Activated B cell treated with CpG ODN at 0.5 μM for 24 hours (primary cell): ENCODE measurements at regions not wholly inside any gene's neighbourhood (a gene's known extent, or its start where the extent isn't known, plus 50 kb on each side); places are given as distances from the start of the nearest gene placed in this dataset.

Source experiments
- ATAC-seq: fragments of 200-7000 bp; cut with Tn5 transposase; one replicate; pipeline ENCODE4 v1.10.0; 2021; ENCODE audit warnings: low read depth, mild to moderate bottlenecking, moderate library complexity
- CTCF ChIA-PET: fragments of 350-600 bp; sonication (Branson Sonifier 250); formaldehyde crosslinking; loops from one replicate; lab custom pipeline; 2021; ENCODE audit warnings: antibody characterized with exemption; lab: Charles Lee
- POLR2A ChIA-PET: fragments of 350-600 bp; sonication (Branson Sonifier 250); formaldehyde crosslinking; loops from one replicate; lab custom pipeline; 2021; ENCODE audit warnings: antibody characterized with exemption; lab: Charles Lee
- DNase-seq: peaks from one replicate; pipeline ENCODE4 v3.0.0; 2022
- H3K27ac Mint-ChIP-seq: one replicate; pipeline ENCODE4 v1.8.0; 2020; ENCODE audit warnings: mixed read lengths
- H3K27me3 Mint-ChIP-seq: one replicate; pipeline ENCODE4 v1.8.0; 2021; ENCODE audit warnings: mixed read lengths
- H3K36me3 Mint-ChIP-seq: one replicate; pipeline ENCODE4 v1.8.0; 2021; ENCODE audit warnings: low read depth, mixed read lengths
- H3K4me1 Mint-ChIP-seq: one replicate; pipeline ENCODE4 v1.8.0; 2021; ENCODE audit warnings: mixed read lengths
- H3K4me3 Mint-ChIP-seq: one replicate; pipeline ENCODE4 v1.8.0; 2020; ENCODE audit warnings: mild to moderate bottlenecking, mixed read lengths
- H3K9me3 Mint-ChIP-seq: one replicate; pipeline ENCODE4 v1.8.0; 2020; ENCODE audit warnings: mixed read lengths
- intact Hi-C: fragments of 100-400 bp; cut with micrococcal nuclease; formaldehyde crosslinking; loops from one replicate; pipeline ENCODE4 v1.15.1; 2024
- TF ChIP-seq, protein P1 (sequence below): fragments of 200-600 bp; IDR thresholded peaks from one replicate; pipeline ENCODE4 v1.8.0; 2022; ENCODE audit warnings: antibody characterized with exemption, mild to moderate bottlenecking

DNA sequence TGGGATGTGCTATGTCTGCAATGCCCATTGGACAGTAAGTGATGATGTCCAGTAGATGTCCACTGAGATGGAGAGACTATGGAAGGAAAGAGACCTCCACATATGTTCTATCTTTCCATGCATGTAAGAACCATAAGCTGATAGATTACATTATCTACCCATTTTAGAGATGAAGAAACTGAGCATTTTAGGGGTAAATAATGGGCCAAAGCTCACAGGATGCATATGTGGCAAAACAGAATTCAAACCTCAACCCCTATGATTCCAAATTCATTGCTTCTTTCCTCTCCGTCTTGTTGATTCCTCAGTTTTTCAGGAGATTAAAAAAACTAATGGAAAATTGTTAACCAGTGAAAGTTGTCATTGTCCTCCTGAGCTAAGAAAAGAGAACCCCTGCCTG, 200.7 kb upstream of the PWP1 start:
- Mint-ChIP-seq H3K27ac (no peak overlapping the region), H3K9me3 (no peaks in the 10 kb centered on the region), H3K4me1 (peaks cover 19% of the 10 kb centered on the region), H3K4me3 (no peak overlapping the region), H3K36me3 (no peaks in the 10 kb centered on the region), H3K27me3 (peaks cover 5% of the 10 kb centered on the region)
- DNase-seq (no peak), ATAC-seq (no peak)
- TF ChIP-seq, protein P1, sequence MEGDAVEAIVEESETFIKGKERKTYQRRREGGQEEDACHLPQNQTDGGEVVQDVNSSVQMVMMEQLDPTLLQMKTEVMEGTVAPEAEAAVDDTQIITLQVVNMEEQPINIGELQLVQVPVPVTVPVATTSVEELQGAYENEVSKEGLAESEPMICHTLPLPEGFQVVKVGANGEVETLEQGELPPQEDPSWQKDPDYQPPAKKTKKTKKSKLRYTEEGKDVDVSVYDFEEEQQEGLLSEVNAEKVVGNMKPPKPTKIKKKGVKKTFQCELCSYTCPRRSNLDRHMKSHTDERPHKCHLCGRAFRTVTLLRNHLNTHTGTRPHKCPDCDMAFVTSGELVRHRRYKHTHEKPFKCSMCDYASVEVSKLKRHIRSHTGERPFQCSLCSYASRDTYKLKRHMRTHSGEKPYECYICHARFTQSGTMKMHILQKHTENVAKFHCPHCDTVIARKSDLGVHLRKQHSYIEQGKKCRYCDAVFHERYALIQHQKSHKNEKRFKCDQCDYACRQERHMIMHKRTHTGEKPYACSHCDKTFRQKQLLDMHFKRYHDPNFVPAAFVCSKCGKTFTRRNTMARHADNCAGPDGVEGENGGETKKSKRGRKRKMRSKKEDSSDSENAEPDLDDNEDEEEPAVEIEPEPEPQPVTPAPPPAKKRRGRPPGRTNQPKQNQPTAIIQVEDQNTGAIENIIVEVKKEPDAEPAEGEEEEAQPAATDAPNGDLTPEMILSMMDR = no peak
- ChIA-PET CTCF (no interaction called here), POLR2A (no interaction called here)
- intact Hi-C loops = no loop called here

DNA sequence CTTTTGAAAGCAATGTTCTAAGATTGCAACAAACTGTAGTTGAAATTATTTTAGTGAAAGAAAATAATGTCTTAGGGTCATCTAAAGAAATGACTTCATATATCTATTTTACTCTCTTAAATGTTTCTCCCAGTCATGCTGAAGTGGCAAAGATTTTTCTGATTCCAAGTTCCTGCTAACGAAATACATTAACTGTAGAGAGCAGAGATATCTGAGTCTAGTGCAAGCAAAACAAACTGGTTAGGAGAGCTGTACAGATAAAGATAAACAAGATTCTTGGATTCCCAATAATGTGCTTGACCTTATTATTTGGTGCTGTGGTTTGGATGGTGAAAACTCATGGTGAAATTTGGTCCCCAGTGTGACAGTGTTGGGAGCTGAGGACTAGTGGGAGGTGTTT, 199.9 kb upstream of the PWP1 start:
- H3K36me3 Mint-ChIP-seq = no peaks in the 10 kb centered on the region
- intact Hi-C loops = no loop called here
- peaks cover 5% of the 10 kb centered on the region for H3K27me3 Mint-ChIP-seq
- H3K4me3 Mint-ChIP-seq = no peak overlapping the region
- DNase-seq (no peak), ATAC-seq (no peak)
- TF ChIP-seq, protein P1 = no peak
- no peak overlapping the region for H3K27ac Mint-ChIP-seq
- H3K4me1 Mint-ChIP-seq = peaks cover 27% of the 10 kb centered on the region
- POLR2A ChIA-PET = no interaction called here
- no peaks in the 10 kb centered on the region for H3K9me3 Mint-ChIP-seq
- CTCF ChIA-PET = no interaction called here

GRCh38 chr12:107486140-107486892, 199.3 kb upstream of the PWP1 start:
- H3K36me3 Mint-ChIP-seq = no peaks in the 10 kb centered on the region
- peaks cover 33% of the 10 kb centered on the region for H3K4me1 Mint-ChIP-seq
- ATAC-seq (no peak), DNase-seq (no peak)
- intact Hi-C loops = no loop called here
- ChIA-PET POLR2A (no interaction called here), CTCF (no interaction called here)
- H3K27me3 Mint-ChIP-seq = peaks cover 5% of the 10 kb centered on the region
- no peak overlapping the region for H3K27ac Mint-ChIP-seq
- TF ChIP-seq, protein P1 = no peak
- no peak overlapping the region for H3K4me3 Mint-ChIP-seq
- H3K9me3 Mint-ChIP-seq = no peaks in the 10 kb centered on the region

GRCh38 chr12:107487011-107487680, 198.5 kb upstream of the PWP1 start:
- no peaks in the 10 kb centered on the region for H3K9me3 Mint-ChIP-seq
- DNase-seq = no peak
- intact Hi-C loops = no loop called here
- H3K4me3 Mint-ChIP-seq = no peak overlapping the region
- no peaks in the 10 kb centered on the region for H3K36me3 Mint-ChIP-seq
- H3K27me3 Mint-ChIP-seq = peaks cover 5% of the 10 kb centered on the region
- TF ChIP-seq, protein P1 = no peak
- H3K4me1 Mint-ChIP-seq = peaks cover 41% of the 10 kb centered on the region
- no peak overlapping the region for H3K27ac Mint-ChIP-seq
- POLR2A ChIA-PET = no interaction called here
- ATAC-seq = no peak
- CTCF ChIA-PET = no interaction called here

DNA sequence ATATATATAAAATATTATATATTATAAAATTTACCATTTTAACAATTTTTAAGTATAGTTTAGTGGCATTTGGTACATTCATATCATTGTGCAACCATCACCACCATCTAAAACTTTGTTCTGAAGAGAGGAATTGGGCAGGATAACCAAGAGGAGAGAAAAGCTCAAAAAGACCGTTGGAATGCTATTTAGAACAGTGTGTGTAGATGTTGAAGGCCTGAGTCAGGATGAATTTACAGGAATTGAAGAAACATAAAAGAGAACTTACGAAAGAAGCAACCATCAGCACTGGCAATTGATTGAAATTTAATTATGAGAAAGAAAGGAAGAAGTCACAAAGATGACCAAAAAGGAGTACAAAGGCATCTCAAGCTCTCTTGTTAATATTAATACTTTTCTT, 196.9 kb upstream of the PWP1 start:
- CTCF ChIA-PET = no interaction called here
- no peak for ATAC-seq
- POLR2A ChIA-PET = no interaction called here
- Mint-ChIP-seq H3K4me1 (peaks cover 56% of the 10 kb centered on the region), H3K27ac (no peak overlapping the region), H3K9me3 (no peaks in the 10 kb centered on the region), H3K36me3 (no peaks in the 10 kb centered on the region), H3K4me3 (no peak overlapping the region), H3K27me3 (peaks cover 5% of the 10 kb centered on the region)
- DNase-seq = no peak
- TF ChIP-seq, protein P1 = no peak
- intact Hi-C loops = no loop called here
